ENCODE measurements at regions not wholly inside any gene's neighbourhood (a gene's known extent, or its start where the extent isn't known, plus 50 kb on each side); places are given as distances from the start of the nearest gene placed in this dataset.
A peak's percentile ranks its signal among the peaks of the same experiment; 100 is the strongest.

DNA sequence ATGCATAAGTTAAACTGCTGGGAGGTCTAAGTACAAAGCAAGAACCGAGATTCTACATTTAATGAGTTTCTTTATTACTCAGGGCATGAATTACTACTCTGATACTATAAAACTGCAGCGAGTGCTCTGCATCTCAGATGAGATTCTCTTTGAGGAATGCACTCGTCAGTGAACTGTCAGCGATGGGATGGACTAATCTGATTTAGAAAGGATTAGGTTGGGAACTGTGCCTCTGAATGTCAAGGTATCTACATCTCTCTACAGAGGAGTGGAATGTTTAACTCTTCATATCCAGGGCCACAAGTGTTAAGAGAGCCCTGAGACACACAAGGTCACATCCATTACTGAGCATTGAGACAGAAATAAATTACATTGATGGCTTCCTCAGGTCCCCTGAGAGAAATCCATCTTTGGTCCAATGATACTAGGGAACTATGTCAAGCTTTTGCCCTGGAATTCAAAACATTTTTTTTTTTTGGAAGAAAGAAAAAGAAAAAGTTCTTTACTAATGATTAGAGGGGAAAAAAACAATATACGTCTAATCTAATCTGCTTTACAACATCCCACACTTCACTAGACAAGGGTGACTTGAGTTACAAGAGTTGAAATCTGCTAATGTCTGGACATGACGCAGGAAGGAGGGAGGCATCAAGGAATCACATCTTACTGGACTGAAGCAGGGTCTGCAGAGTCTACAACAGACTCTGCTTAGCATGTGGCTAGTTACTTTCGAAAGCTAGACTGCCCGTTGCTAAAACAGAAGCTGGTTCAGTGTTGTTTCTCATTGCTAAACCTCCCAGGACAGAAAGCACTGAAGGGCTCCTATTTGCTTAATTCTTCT lies 270.0 kb upstream of the TLE4 start:
- DNase-seq (ENCODE audit: low spot score) = no peak

- no peak for DNase-seq (ENCODE audit: low spot score)
These were observed 269.2 kb upstream of the TLE4 start for GRCh38 chr9:79302569-79302968.

DNA sequence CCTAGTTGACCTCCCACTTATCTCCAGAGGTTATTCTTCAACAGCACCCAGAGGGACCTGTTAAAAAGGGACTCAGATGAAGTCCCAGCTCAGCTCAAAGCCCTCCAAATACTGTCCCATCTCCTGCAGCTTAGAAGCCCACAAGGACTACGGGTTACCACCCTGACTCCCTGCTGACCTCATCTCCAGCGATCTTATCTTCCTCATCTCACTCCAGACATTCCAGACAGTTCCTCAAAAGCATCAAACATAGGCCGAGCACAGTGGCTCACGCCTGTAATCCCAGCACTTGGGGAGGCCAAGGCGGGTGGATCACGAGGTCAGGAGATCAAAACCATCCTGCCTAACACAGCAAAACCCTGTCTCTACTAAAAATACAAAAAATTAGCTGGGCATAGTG lies 263.8 kb upstream of the TLE4 start:
- no peak for DNase-seq (ENCODE audit: low spot score)

DNA sequence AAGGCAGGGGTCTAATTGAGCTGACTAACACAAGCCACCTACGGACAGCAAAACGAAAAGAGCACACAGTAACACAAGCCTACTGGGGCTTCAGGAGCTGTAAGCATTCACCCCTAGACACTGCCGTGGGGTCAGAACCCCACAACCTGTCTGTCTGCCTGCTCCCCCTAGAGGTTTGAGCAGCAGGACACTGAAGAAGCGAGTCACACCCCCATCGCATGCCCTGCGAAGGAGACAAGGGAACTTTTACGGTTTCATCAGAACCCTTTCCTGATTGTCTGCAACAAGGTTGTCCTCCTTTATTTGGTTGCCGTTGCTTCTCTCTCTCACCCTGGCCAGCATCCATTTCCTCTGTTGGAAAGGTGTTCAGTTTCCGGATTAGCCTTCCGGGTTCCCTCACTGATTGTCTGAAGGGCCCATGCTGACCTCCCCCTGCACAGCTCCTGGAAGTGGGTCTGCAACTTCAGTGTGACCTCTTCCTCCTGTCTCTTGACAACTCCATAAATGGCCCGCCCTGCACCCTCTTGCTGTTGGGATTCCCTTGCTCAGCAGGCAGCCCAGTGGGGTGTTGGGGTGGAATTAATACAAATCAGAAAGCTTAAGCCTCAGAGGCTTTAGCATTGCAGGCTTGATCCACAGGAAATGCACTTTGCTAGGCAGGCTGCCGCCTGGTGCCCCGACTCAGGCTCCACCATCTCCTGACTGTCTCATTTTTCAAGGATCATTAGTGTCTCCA lies 258.9 kb upstream of the TLE4 start:
- no peak for DNase-seq (ENCODE audit: low spot score)

GRCh38 chr9:79325501-79325900 lies 246.3 kb upstream of the TLE4 start:
- DNase-seq (ENCODE audit: low spot score) = no peak

DNA sequence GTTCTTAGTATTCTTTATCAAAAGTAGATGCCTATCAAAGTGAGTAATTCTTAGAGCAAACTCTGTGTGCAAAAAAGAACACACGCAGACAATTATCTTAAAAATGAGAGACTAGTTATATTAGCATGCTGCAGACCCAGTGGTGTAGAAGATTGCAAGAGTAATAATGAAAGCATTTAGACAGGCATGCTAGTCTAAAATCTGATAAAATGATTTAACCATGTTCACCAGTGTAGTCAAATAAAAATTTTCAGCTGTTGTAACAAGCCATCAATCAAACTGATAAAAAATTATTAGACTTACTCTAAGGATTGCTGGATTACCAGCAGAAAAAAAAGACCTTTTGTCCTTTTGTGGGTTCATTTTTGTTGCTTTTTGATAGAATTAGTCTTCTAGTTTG lies 241.9 kb upstream of the TLE4 start:
- DNase-seq (ENCODE audit: low spot score) = no peak

DNA sequence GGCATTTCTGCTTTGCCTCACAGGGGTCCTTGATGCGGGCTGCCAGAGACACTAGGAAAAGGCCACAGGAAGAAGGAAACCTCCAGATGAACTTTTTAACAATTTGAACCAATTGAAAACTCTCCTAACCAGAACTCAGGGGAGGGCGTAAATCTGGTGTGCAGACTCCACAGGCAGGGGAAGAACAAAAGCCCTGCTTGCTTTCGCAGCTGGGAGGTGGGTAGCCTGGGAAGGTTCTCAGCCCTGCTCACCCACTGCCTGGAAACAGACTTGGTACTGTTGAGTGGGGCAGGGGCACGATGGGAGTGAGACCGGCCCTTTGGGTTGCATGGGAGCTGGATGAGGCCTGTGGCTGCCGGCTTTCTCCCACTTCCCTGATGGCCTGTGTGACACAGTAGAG lies 237.8 kb upstream of the TLE4 start:
- DNase-seq (ENCODE audit: low spot score) = no peak

GRCh38 chr9:79334711-79335110 lies 237.1 kb upstream of the TLE4 start:
- no peak for DNase-seq (ENCODE audit: low spot score)

DNA sequence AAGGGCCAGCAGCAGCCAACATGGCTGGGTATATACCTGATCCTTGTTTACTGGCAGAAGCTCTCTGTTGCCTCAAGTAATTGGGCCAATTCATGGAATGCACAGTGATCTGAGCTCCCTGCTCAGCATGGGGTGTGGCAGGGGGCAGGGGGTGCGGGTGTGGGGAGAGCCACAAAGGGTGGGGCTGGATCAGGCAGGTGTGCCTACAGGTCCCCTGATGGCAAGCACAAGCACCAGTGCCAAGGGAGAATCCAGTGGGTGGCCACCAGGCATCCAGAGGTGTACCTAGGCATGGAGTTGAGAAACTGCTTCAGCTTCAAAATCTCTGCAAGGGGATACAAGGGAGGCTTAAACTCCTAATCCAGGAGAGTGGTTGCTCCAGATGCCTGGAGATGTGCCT lies 235.8 kb upstream of the TLE4 start:
- no peak for DNase-seq (ENCODE audit: low spot score)

- DNase-seq (ENCODE audit: low spot score) = no peak
These were observed 230.2 kb upstream of the TLE4 start for GRCh38 chr9:79341561-79341960.

- DNase-seq (ENCODE audit: low spot score) = no peak
These were observed 225.3 kb upstream of the TLE4 start for GRCh38 chr9:79346350-79347020.

DNA sequence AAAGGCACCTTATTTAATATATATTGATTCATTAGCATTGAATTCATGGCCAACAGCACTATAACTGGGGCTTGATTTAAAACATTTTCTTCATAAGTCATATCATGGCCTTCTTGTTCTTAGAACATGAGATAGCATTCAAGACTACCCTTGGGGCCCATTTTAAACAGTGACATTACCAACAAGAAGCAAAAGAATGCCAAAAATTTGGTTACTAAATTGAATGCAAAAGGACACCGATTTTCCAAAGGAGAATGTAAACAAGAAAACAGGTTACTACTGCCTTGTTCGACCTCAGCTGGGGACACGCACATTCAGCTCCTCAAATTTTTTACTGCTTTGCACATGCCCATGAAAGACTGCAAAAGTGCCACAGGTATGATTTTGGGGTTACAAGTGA lies 219.4 kb upstream of the TLE4 start:
- DNase-seq (ENCODE audit: low spot score) = no peak

- no peak for DNase-seq (ENCODE audit: low spot score)
These were observed 217.8 kb upstream of the TLE4 start for GRCh38 chr9:79353856-79354520.

DNA sequence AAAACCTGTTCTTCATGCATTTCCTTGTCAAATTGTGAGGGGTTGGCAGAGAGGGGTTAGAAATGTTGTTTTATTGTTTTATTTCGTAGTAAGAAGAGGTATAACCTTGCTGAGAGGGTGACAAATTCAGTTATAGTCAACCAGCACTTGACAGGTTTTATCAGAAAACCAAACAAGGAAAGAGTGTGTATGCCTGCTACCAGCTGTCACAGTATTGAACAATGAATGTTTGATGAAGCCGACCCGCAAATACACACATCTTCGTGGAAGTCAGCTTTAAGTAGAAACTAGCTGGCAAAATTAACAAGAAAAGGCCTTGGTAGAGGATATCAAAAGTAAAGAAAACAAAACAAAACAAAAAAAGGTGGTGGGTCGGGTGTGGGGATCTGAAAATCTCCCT lies 214.6 kb upstream of the TLE4 start:
- no peak for DNase-seq (ENCODE audit: low spot score)

GRCh38 chr9:79357616-79358015 lies 214.1 kb upstream of the TLE4 start:
- DNase-seq (ENCODE audit: low spot score) = no peak

GRCh38 chr9:79360387-79361347 lies 211.1 kb upstream of the TLE4 start:
- no peak for DNase-seq (ENCODE audit: low spot score)

GRCh38 chr9:79362100-79363081 lies 209.4 kb upstream of the TLE4 start:
- peak; percentile 18 for DNase-seq (ENCODE audit: low spot score)

GRCh38 chr9:79369676-79370075 lies 202.1 kb upstream of the TLE4 start:
- no peak for DNase-seq (ENCODE audit: low spot score)

- no peak for DNase-seq (ENCODE audit: low spot score)
These were observed 200.5 kb upstream of the TLE4 start for GRCh38 chr9:79371301-79371700.
